ENCODE measurements at regions not wholly inside any gene's neighbourhood (a gene's known extent, or its start where the extent isn't known, plus 50 kb on each side); places are given as distances from the start of the nearest gene placed in this dataset.

DNA sequence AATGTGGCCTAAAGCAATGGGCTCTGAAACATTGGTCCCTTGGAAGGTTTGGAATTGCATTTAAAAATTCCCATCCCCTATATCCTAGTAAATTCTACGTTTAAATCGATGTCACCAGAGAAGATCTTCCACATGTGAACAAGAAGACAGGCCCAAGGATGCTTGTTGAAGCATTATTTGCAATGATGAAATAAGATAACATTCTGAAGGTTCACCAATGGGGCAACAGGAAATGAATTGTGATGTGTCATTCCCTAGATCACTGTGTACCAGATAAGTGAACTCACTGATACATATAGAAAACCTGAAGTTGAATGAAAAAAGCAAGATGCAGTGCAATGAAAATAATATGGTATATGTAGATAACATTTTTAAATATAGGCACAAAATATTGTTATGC lies 464.3 kb upstream of the BTBD3 start:
- peak; percentile 35; the same call in 1 of the 3 replicates for ATAC-seq
- TF ChIP-seq ISL1 (CRISPR knock-in tag; IDR thresholded peaks at IDR 0.05): no peak
- TF ChIP-seq ZFP30 (CRISPR knock-in tag; IDR thresholded peaks at IDR 0.05): no peak
- TF ChIP-seq, protein P1, sequence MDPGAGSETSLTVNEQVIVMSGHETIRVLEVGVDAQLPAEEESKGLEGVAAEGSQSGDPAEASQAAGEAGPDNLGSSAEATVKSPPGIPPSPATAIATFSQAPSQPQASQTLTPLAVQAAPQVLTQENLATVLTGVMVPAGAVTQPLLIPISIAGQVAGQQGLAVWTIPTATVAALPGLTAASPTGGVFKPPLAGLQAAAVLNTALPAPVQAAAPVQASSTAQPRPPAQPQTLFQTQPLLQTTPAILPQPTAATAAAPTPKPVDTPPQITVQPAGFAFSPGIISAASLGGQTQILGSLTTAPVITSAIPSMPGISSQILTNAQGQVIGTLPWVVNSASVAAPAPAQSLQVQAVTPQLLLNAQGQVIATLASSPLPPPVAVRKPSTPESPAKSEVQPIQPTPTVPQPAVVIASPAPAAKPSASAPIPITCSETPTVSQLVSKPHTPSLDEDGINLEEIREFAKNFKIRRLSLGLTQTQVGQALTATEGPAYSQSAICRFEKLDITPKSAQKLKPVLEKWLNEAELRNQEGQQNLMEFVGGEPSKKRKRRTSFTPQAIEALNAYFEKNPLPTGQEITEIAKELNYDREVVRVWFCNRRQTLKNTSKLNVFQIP (CRISPR knock-in tag; IDR thresholded peaks at IDR 0.05; ENCODE audit: borderline replicate concordance, low read depth): no peak
- TF ChIP-seq ZNF8 (CRISPR knock-in tag; IDR thresholded peaks at IDR 0.05): no peak
- TF ChIP-seq, protein P2, sequence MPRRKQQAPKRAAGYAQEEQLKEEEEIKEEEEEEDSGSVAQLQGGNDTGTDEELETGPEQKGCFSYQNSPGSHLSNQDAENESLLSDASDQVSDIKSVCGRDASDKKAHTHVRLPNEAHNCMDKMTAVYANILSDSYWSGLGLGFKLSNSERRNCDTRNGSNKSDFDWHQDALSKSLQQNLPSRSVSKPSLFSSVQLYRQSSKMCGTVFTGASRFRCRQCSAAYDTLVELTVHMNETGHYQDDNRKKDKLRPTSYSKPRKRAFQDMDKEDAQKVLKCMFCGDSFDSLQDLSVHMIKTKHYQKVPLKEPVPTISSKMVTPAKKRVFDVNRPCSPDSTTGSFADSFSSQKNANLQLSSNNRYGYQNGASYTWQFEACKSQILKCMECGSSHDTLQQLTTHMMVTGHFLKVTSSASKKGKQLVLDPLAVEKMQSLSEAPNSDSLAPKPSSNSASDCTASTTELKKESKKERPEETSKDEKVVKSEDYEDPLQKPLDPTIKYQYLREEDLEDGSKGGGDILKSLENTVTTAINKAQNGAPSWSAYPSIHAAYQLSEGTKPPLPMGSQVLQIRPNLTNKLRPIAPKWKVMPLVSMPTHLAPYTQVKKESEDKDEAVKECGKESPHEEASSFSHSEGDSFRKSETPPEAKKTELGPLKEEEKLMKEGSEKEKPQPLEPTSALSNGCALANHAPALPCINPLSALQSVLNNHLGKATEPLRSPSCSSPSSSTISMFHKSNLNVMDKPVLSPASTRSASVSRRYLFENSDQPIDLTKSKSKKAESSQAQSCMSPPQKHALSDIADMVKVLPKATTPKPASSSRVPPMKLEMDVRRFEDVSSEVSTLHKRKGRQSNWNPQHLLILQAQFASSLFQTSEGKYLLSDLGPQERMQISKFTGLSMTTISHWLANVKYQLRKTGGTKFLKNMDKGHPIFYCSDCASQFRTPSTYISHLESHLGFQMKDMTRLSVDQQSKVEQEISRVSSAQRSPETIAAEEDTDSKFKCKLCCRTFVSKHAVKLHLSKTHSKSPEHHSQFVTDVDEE (CRISPR knock-in tag; IDR thresholded peaks at IDR 0.05): no peak
- TF ChIP-seq ZC3H10 (CRISPR knock-in tag; IDR thresholded peaks at IDR 0.05): no peak
- no peak for TF ChIP-seq TCF4 (CRISPR knock-in tag; IDR thresholded peaks at IDR 0.05; ENCODE audit: borderline replicate concordance)
- TF ChIP-seq ZNF70 (CRISPR knock-in tag; IDR thresholded peaks at IDR 0.05): no peak
- TF ChIP-seq TOX (CRISPR knock-in tag; IDR thresholded peaks at IDR 0.05; ENCODE audit: borderline replicate concordance): no peak
- TF ChIP-seq RARB (CRISPR knock-in tag; IDR thresholded peaks at IDR 0.05): no peak
- TF ChIP-seq GLIS3 (CRISPR knock-in tag; IDR thresholded peaks at IDR 0.05): no peak
- TF ChIP-seq, protein P3, sequence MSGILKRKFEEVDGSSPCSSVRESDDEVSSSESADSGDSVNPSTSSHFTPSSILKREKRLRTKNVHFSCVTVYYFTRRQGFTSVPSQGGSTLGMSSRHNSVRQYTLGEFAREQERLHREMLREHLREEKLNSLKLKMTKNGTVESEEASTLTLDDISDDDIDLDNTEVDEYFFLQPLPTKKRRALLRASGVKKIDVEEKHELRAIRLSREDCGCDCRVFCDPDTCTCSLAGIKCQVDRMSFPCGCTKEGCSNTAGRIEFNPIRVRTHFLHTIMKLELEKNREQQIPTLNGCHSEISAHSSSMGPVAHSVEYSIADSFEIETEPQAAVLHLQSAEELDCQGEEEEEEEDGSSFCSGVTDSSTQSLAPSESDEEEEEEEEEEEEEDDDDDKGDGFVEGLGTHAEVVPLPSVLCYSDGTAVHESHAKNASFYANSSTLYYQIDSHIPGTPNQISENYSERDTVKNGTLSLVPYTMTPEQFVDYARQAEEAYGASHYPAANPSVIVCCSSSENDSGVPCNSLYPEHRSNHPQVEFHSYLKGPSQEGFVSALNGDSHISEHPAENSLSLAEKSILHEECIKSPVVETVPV (CRISPR knock-in tag; IDR thresholded peaks at IDR 0.05): no peak
- no peak for TF ChIP-seq OSR1 (CRISPR knock-in tag; IDR thresholded peaks at IDR 0.05)
- TF ChIP-seq BACH2 (CRISPR knock-in tag; IDR thresholded peaks at IDR 0.05; ENCODE audit: borderline replicate concordance): no peak
- TF ChIP-seq ZFP3 (CRISPR knock-in tag; IDR thresholded peaks at IDR 0.05): no peak
- TF ChIP-seq PPARA (CRISPR knock-in tag; IDR thresholded peaks at IDR 0.05; ENCODE audit: borderline replicate concordance): no peak
- no peak for TF ChIP-seq SNAI2 (CRISPR knock-in tag; IDR thresholded peaks at IDR 0.05)
- no peak for TF ChIP-seq CSDC2 (CRISPR knock-in tag; IDR thresholded peaks at IDR 0.05)
- no peak for TF ChIP-seq ESRRG (CRISPR knock-in tag; IDR thresholded peaks at IDR 0.05)
- TF ChIP-seq, protein P4, sequence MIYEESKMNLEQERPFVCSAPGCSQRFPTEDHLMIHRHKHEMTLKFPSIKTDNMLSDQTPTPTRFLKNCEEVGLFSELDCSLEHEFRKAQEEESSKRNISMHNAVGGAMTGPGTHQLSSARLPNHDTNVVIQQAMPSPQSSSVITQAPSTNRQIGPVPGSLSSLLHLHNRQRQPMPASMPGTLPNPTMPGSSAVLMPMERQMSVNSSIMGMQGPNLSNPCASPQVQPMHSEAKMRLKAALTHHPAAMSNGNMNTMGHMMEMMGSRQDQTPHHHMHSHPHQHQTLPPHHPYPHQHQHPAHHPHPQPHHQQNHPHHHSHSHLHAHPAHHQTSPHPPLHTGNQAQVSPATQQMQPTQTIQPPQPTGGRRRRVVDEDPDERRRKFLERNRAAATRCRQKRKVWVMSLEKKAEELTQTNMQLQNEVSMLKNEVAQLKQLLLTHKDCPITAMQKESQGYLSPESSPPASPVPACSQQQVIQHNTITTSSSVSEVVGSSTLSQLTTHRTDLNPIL (CRISPR knock-in tag; IDR thresholded peaks at IDR 0.05; ENCODE audit: low read depth): no peak

DNA sequence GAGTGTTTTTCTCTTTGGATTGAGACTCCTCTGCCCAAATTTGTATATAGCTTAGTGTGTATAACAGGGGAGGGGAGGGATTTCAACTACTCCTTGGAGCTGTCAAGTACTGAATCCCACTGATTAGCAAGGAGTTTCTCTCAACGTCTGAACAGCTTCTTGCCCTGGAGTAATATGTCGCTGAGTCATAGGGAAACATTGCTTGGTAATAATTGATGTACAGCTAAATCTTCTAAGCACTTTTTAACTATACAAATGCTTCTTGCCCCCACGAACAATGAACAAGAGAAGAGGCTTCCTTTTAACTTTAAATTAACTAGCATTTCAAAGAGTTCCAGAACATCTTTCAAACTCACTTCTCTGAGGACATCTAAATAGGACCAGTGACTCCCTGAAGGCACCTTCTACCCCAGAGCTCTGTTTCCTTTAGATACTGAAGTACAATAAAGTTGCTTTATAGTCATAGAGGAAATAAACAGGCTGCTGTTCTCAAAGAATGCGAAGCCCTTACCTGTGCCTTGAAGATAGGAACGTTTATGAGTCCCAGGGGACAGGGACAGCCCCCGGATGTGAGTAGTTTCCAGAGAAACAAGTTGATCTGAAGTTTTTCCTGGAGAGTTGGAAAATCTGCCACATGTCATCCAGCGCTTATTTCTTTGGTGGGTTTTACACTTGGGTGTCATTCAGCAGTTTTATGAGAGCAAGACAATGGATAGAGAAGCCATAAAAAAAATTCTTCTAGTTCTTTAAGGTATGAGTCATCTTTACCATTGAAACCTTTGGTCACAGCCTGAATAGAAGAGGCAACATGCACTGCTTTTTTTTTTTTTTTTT lies 462.5 kb upstream of the BTBD3 start:
- no peak for TF ChIP-seq TCF4 (CRISPR knock-in tag; IDR thresholded peaks at IDR 0.05; ENCODE audit: borderline replicate concordance)
- no peak for TF ChIP-seq TOX (CRISPR knock-in tag; IDR thresholded peaks at IDR 0.05; ENCODE audit: borderline replicate concordance)
- peak; percentile 85 for ATAC-seq

DNA sequence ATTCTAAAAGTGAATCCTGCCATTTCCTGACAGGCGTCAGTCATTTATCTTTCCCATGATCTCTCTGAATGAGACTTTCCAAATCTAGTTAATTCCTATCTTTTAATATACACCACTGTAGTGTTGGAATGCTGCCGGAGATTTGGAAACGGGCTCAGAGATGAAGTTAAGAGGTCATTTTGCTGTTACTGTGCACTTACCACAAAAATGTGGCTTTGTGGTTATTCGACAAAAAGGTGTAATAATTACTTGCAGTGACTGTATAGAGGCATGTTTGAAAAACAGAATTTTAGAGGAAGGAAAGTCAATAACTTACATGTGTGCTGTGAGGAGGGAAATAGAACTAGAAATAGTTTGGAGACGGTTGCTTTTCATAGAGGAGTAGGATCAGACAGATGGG lies 460.2 kb upstream of the BTBD3 start:
- ATAC-seq: no peak
- no peak for TF ChIP-seq ZNF565 (CRISPR knock-in tag; conservative IDR thresholded peaks at IDR 0.05; ENCODE audit: low read depth)
- TF ChIP-seq OSR1 (CRISPR knock-in tag; IDR thresholded peaks at IDR 0.05): no peak
- no peak for TF ChIP-seq ZNF8 (CRISPR knock-in tag; IDR thresholded peaks at IDR 0.05)
- TF ChIP-seq TOX (CRISPR knock-in tag; IDR thresholded peaks at IDR 0.05; ENCODE audit: borderline replicate concordance): no peak
- TF ChIP-seq, protein P2 (CRISPR knock-in tag; IDR thresholded peaks at IDR 0.05): no peak
